Neural cell (in vitro differentiated cells): ENCODE measurements at regions not wholly inside any gene's neighbourhood (a gene's known extent, or its start where the extent isn't known, plus 50 kb on each side); places are given as distances from the start of the nearest gene placed in this dataset.

Source experiments
- CTCF ChIP-seq: fragments of 450-650 bp; IDR thresholded peaks from 2 replicates; pipeline ENCODE4 v1.5.1; 2014; ENCODE audit warnings: antibody characterized with exemption, mild to moderate bottlenecking, moderate library complexity; ENCODE audit not compliant: poor library complexity, severe bottlenecking
- EP300 ChIP-seq: fragments of 450-650 bp; conservative IDR thresholded peaks from 2 replicates; pipeline ENCODE4 v1.6.1; 2014; ENCODE audit warnings: antibody characterized with exemption, mild to moderate bottlenecking, moderate library complexity; ENCODE audit not compliant: poor library complexity, severe bottlenecking
- EZH2 ChIP-seq: fragments of 200-600, 300-800 bp; shearing (Covaris generic), sonication (generic); IDR thresholded peaks from 2 replicates; pipeline ENCODE4 v1.6.1; 2014; ENCODE audit warnings: antibody characterized with exemption, low read length, borderline replicate concordance, mild to moderate bottlenecking; ENCODE audit not compliant: insufficient read depth, poor library complexity, severe bottlenecking
- MXI1 ChIP-seq: fragments of 450-650 bp; conservative IDR thresholded peaks from 2 replicates; pipeline ENCODE4 v1.6.1; 2014; ENCODE audit warnings: antibody characterized with exemption, mild to moderate bottlenecking; ENCODE audit not compliant: poor library complexity, severe bottlenecking
- POLR2AphosphoS5 ChIP-seq: IDR thresholded peaks from 2 replicates; pipeline ENCODE4 v1.6.1; 2012

- TF ChIP-seq CTCF (no peak), EZH2 (no peak), MXI1 (no peak), EP300 (no peak), POLR2AphosphoS5 (no peak)
These were observed 809.7 kb downstream of the CCSER2 start for GRCh38 chr10:85138046-85138445.
